Forelimb muscle (tissue), 1 donor: ENCODE measurements at regions not wholly inside any gene's neighbourhood (a gene's known extent, or its start where the extent isn't known, plus 50 kb on each side); places are given as distances from the start of the nearest gene placed in this dataset.

Experiments
- DNase-seq: peaks from one replicate; pipeline ENCODE4 v3.0.0-alpha.2; 2013; ENCODE audit warnings: low read depth

- no peak for DNase-seq
These were observed 239.2 kb downstream of the MSRB3 start for GRCh38 chr12:65517656-65518210.

DNA sequence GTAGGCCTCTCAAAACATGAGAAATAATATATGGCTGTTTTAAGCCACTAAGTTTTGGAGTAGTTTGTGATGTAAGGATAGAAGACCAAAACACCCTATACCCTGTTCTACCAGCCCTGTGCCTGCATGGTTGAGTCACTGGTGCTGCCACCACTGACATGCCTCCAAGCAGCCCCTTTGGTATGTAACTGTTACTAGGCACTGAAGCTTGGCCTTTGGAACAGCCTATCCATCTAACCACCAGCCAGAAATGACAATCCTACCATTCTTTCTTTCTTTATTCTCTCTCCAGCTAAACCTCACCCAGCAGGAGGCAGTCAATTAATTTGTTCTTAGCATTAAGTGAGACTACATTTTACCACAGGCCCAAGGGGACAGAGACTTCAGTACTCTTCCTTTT is 240.3 kb downstream of the MSRB3 start:
- no peak for DNase-seq

- DNase-seq = no peak
These were observed 242.2 kb downstream of the MSRB3 start for GRCh38 chr12:65520658-65521057.

DNA sequence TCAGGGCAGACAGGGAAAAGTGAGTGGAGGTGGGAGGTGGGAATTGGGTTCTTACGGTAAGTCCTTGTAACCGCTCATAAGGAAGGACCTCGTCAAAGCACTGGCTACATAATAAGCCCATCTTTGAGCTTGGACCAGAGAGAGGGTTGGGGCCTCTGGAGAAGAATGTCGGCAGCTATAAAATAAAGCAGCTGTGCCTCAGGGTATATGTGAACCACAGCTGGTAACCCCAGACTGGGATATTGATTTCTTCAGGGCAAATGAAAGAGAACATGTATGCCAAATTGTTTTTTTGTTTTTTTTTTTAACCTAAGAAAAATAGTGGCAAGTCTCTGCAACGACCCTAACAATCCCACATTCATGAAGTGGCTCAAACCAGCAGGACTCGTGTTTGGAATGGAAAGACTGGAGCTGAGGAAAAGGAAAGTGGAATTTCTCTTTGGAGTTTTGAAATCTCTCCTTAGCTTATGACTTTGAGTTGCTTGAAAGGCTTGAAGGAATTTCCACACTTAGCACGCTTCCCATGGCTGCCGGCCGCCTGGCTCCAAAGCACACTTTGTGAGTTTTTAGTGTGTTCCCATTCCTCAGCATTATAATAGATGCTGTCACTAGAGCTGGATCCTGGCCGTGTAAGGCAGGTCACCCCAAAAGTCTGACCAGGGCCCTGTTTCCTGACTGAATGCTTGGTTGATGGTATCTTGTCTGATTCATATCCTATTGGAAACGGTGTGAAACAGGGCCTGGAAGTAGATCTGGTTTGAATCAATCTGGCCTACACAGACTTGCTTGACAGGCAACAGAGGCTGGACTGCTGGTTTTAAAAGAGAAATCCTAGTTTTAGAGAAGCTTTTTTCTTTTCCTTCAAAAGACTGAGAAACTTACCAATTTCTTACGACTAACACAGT is 244.7 kb downstream of the MSRB3 start:
- DNase-seq = no peak

GRCh38 chr12:65524666-65525065 is 246.2 kb downstream of the MSRB3 start:
- DNase-seq = no peak

GRCh38 chr12:65525491-65526141 is 247.1 kb downstream of the MSRB3 start:
- DNase-seq = no peak

- DNase-seq = no peak
These were observed 247.8 kb downstream of the MSRB3 start for GRCh38 chr12:65526311-65526710.

DNA sequence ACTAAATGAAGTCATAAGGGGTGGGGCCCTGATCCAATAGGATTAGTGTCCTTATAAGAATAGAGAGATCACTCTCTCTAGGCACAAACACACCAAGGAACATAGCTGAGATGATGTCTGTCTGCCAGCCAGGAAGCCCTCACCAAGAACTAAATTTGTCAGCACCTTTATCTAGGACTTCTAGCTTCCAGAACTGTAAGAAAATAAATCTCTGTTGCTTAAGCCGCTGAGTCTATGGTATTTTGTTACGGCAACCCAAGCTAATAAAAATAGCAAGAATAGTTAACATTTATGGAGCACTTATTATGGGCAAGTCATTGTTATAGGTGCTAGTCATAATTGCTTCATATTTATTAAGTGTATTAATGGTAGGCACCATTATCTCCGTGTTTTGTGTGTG is 249.6 kb downstream of the MSRB3 start:
- no peak for DNase-seq

DNA sequence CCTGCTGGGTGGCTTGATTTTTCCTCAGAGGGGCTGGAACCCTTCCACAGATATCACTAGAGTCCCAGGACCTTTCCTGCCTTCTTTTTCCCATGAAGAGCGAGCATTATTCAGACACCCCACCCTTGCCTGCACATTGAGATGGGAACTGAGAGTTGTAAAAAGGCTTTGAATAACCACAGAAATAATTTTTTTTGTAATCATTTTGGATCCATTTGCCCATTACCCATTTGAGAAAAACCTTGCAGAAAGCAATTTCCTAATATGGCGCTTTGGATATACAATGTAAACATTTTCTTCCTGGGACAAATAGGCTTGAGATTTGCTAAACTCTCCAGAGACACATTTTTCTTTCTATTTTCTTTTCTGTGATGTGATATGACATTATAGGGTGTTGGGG is 250.6 kb downstream of the MSRB3 start:
- no peak for DNase-seq

DNA sequence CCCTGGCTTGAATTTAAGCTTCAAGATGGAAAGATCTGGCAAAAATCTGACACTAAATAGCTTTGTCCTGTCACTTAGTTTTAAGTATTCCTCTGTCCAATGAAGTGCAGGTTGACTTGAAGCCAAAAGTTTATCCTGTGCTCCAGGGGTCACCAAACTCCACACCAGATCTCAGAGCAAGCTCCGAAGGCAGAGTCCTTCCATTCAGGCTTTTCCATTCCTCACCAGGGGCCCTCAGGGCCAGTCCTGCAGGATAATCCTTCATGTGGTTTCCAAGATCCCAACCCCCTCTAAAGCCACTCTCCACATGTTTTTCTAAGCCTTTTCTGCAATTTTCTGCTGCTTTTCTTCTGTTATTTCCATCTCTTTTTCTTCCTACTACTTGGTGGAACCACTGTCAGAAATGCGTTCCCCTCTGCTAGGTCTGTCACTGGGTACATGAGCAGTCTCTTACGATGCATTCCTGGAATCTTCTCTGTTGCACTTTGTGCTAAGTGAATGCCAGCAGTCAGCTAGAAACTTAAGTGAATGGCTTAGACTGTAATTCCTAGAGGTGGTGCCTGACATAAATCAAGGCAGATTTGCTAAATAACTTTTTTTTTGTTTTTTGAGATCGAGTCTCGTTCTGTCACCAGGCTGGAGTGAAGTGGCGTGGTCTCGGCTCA is 251.4 kb downstream of the MSRB3 start:
- DNase-seq = no peak

GRCh38 chr12:65532162-65532561 is 253.7 kb downstream of the MSRB3 start:
- no peak for DNase-seq

GRCh38 chr12:65532764-65533163 is 254.3 kb downstream of the MSRB3 start:
- DNase-seq = no peak

- DNase-seq = no peak
These were observed 254.8 kb downstream of the MSRB3 start for GRCh38 chr12:65533177-65533883.

DNA sequence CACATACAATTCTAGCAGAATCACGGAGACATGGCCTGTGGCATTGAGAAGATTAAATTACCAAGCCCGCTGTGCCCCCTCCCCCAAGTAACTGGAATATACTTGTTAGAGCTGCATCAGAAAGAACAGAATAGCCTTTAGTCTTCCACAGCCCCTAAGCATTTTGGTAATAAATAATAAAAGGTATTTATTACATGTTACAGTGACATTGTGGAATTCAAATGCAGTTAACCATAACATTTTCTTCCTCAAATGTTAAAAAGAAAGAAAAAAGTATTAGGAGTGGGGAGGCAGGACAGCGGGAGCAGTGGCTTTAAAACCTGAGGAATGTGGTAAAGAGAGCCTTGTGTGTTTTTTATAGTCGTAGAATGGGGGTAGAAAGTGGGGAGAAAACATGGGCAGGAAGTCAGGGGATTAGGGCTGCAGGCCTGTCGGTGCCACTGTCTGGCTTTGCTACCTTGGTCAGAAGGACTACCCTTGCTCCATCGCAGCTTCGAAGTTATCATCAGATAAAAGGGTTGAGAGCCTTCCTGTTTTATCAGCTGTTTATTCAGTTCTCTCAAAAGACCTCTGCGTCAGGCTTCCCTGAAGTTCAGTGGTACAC is 255.9 kb downstream of the MSRB3 start:
- no peak for DNase-seq

GRCh38 chr12:65535946-65536345 is 257.5 kb downstream of the MSRB3 start:
- DNase-seq = no peak

- DNase-seq = no peak
These were observed 257.9 kb downstream of the MSRB3 start for GRCh38 chr12:65536351-65536750.

- no peak for DNase-seq
These were observed 258.6 kb downstream of the MSRB3 start for GRCh38 chr12:65536876-65537681.

GRCh38 chr12:65537978-65538377 is 259.5 kb downstream of the MSRB3 start:
- no peak for DNase-seq

DNA sequence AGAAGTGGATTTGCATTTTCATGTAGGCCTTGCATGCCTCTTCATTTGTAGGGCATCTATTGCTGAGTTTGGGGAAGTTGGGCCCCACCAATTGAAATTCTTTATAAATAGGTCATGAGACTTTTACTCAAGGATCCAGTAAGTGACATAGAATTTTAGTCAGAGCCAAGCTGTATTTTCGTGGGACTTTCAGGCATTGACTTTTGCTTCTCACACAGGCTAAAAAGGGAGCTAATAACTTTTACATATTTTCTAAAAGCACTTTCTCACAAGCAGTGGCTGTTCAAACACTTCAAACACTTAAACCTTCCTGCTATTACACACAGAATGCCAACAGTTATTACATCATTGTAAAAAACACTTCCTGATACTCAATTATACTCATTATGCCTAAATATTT is 260.5 kb downstream of the MSRB3 start:
- DNase-seq = no peak

- no peak for DNase-seq
These were observed 261.7 kb downstream of the MSRB3 start for GRCh38 chr12:65540140-65540539.
